ENCODE measurements at regions not wholly inside any gene's neighbourhood (a gene's known extent, or its start where the extent isn't known, plus 50 kb on each side); places are given as distances from the start of the nearest gene placed in this dataset.

DNA sequence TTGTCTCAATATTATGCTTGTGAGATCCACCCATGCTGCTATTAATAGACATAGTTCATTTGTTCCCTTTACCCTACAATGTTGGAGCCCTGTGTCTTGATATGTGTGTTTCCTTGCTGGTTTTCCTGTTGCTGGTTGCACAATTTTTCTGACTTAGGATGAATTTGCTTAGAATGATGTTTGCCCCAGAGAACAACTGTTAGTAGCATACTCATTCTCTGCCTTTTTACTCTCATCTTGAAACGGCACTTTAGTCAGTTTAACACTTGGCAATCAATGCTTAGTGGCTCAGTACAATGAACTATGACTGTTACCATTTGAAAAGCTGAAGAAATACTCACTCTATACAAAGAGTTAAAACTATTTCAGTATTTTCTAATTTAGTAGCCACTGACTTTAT is 158.8 kb upstream of the NDST4 start:
- TF ChIP-seq TCF12 (IDR thresholded peaks at IDR 0.05; ENCODE audit: low read depth) = no peak
- TF ChIP-seq EP300 (IDR thresholded peaks at IDR 0.05; ENCODE audit: borderline replicate concordance) = no peak
- TF ChIP-seq RAD21 (IDR thresholded peaks at IDR 0.05; ENCODE audit: low read depth) = no peak
- no peak for TF ChIP-seq CEBPB (IDR thresholded peaks at IDR 0.05)
- no peak for TF ChIP-seq TAF1 (IDR thresholded peaks at IDR 0.05; ENCODE audit: low read depth)
- TF ChIP-seq YY1 (IDR thresholded peaks at IDR 0.05; ENCODE audit: low read depth) = no peak
- no peak for TF ChIP-seq NFIC (IDR thresholded peaks at IDR 0.05)
- TF ChIP-seq, protein P1, sequence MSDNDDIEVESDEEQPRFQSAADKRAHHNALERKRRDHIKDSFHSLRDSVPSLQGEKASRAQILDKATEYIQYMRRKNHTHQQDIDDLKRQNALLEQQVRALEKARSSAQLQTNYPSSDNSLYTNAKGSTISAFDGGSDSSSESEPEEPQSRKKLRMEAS (IDR thresholded peaks at IDR 0.05) = no peak
- TF ChIP-seq REST (IDR thresholded peaks at IDR 0.05; ENCODE audit: low read depth) = no peak
- TF ChIP-seq, protein P2, sequence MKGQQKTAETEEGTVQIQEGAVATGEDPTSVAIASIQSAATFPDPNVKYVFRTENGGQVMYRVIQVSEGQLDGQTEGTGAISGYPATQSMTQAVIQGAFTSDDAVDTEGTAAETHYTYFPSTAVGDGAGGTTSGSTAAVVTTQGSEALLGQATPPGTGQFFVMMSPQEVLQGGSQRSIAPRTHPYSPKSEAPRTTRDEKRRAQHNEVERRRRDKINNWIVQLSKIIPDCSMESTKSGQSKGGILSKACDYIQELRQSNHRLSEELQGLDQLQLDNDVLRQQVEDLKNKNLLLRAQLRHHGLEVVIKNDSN (IDR thresholded peaks at IDR 0.05) = no peak
